Endothelial cell of umbilical vein (primary cell): ENCODE measurements at regions not wholly inside any gene's neighbourhood (a gene's known extent, or its start where the extent isn't known, plus 50 kb on each side); places are given as distances from the start of the nearest gene placed in this dataset.

Experiments used
- BruUV-seq: library from RNA; stranded (reverse); fragments of 400-500 nt; replicated peaks from 2 replicates; lab custom pipeline; 2021; lab: Mats Ljungman, UMichigan
- CTCF ChIA-PET: fragments of 300-600, 350-600 bp; sonication (Branson Sonifier 250); formaldehyde crosslinking; loops from one replicate; lab custom pipeline; 2021; ENCODE audit warnings: antibody characterized with exemption, inconsistent platforms; lab: Charles Lee
- POLR2A ChIA-PET: fragments of 300-600, 350-600 bp; sonication (Branson Sonifier 250); formaldehyde crosslinking; loops from one replicate; lab custom pipeline; 2021; ENCODE audit warnings: antibody characterized with exemption, inconsistent platforms; lab: Charles Lee
- DNase-seq: peaks from one replicate; pipeline ENCODE4 v3.0.0-alpha.2; 2011; ENCODE audit warnings: low read depth, low spot score
- FAIRE-seq: peaks from 2 replicates; lab custom pipeline; 2011; peaks lifted over from hg19 to GRCh38; lab: Jason Lieb, UNC
- H2AFZ ChIP-seq: 2 replicates; pipeline ENCODE4 v1.6.0; 2012; ENCODE audit warnings: low read depth, low read length, control low read depth, inconsistent platforms
- H3K27ac ChIP-seq: 2 replicates; pipeline ENCODE4 v1.5.1; 2011; ENCODE audit warnings: low read depth, mild to moderate bottlenecking, control low read depth, low read length, moderate library complexity; ENCODE audit not compliant: insufficient read depth
- H3K27me3 ChIP-seq, 2 experiments: 2 replicates each; pipeline versions ENCODE4 v1.6.0 to v1.6.1; 2011; ENCODE audit warnings: low read length in 2 of 2, mixed read lengths in 1 of 2; ENCODE audit not compliant: control insufficient read depth in 2 of 2, insufficient read depth in 2 of 2
- H3K36me3 ChIP-seq, 2 experiments: 2 replicates in 1 of 2; 3 replicates in 1 of 2; pipeline ENCODE4 v1.5.1; 2011; ENCODE audit warnings: low read length in 2 of 2, mild to moderate bottlenecking in 1 of 2, moderate library complexity in 1 of 2; ENCODE audit not compliant: control insufficient read depth in 2 of 2, insufficient read depth in 2 of 2; ENCODE audit errors: extremely low read depth in 1 of 2
- H3K4me1 ChIP-seq: 3 replicates; pipeline ENCODE4 v1.5.1; 2011; ENCODE audit warnings: mild to moderate bottlenecking, low read length; ENCODE audit not compliant: control insufficient read depth, insufficient read depth; ENCODE audit errors: extremely low read depth
- H3K4me2 ChIP-seq: 2 replicates; pipeline ENCODE4 v1.6.1; 2011; ENCODE audit warnings: low read length, control low read depth, mixed read lengths; ENCODE audit not compliant: insufficient read depth
- H3K4me3 ChIP-seq, 3 experiments: fragments of 200-600 bp in 1 of 3; sonication (generic), shearing (Covaris generic) in 1 of 3; replicated peaks in 1 of 3; 2 replicates each; pipeline ENCODE4 v1.5.1; 2011 to 2016; ENCODE audit warnings: control low read depth in 3 of 3, low read length in 3 of 3, mild to moderate bottlenecking in 2 of 3, inconsistent platforms in 1 of 3, low read depth in 1 of 3, moderate library complexity in 1 of 3; ENCODE audit not compliant: insufficient read depth in 1 of 3
- H3K79me2 ChIP-seq: 2 replicates; pipeline ENCODE4 v1.6.0; 2012; ENCODE audit warnings: low read length, inconsistent platforms; ENCODE audit not compliant: control insufficient read depth, insufficient read depth
- H3K9ac ChIP-seq: replicated peaks from 2 replicates; pipeline ENCODE3; 2011; ENCODE audit warnings: low read length, control low read depth; ENCODE audit not compliant: insufficient read depth; ENCODE audit errors: extremely low read depth
- H3K9me1 ChIP-seq: replicated peaks from 3 replicates; pipeline ENCODE4 v1.6.0; 2011; ENCODE audit warnings: mild to moderate bottlenecking, low read length; ENCODE audit not compliant: control insufficient read depth, insufficient read depth; ENCODE audit errors: extremely low read depth
- H3K9me3 ChIP-seq: replicated peaks from 2 replicates; pipeline ENCODE4 v1.5.1; 2012; ENCODE audit warnings: low read length, inconsistent platforms; ENCODE audit not compliant: control insufficient read depth, insufficient read depth
- H4K20me1 ChIP-seq: replicated peaks from 2 replicates; pipeline ENCODE3; 2011; ENCODE audit warnings: mild to moderate bottlenecking, low read length; ENCODE audit not compliant: control insufficient read depth, insufficient read depth; ENCODE audit errors: extremely low read depth
- CTCF ChIP-seq, 2 donors: IDR thresholded peaks; 1 replicate in 1 of 2; 2 replicates in 1 of 2; pipeline ENCODE4 v1.5.1; 2011; ENCODE audit warnings: low read length in 2 of 2, mild to moderate bottlenecking in 2 of 2, moderate library complexity in 2 of 2, control low read depth in 1 of 2, inconsistent platforms in 1 of 2, low read depth in 1 of 2; ENCODE audit not compliant: insufficient read depth in 1 of 2; ENCODE audit errors: extremely low read depth in 1 of 2
- EZH2 ChIP-seq: IDR thresholded peaks from 2 replicates; pipeline ENCODE4 v1.6.1; 2012; ENCODE audit warnings: borderline replicate concordance, low read depth, mild to moderate bottlenecking, moderate library complexity, low read length, inconsistent platforms; ENCODE audit not compliant: severe bottlenecking
- FOS ChIP-seq: IDR thresholded peaks from 2 replicates; pipeline ENCODE4 v1.6.1; 2011; ENCODE audit warnings: mild to moderate bottlenecking, low read length, moderate library complexity, borderline replicate concordance; ENCODE audit not compliant: insufficient read depth
- GATA2 ChIP-seq: IDR thresholded peaks from 2 replicates; pipeline ENCODE4 v1.7.0; 2011; ENCODE audit warnings: low read depth, mild to moderate bottlenecking, moderate library complexity, mixed read lengths, low read length; ENCODE audit not compliant: insufficient read length, insufficient read depth
- JUN ChIP-seq: IDR thresholded peaks from 2 replicates; pipeline ENCODE4 v1.6.1; 2011; ENCODE audit warnings: borderline replicate concordance, low read depth; ENCODE audit not compliant: insufficient read length, insufficient read depth
- MYC ChIP-seq: IDR thresholded peaks from one replicate; pipeline ENCODE4 v1.6.1; 2011; ENCODE audit warnings: mild to moderate bottlenecking, low read depth, low read length
- POLR2A ChIP-seq: IDR thresholded peaks from 2 replicates; pipeline ENCODE4 v1.6.1; 2012; ENCODE audit warnings: low read depth, mild to moderate bottlenecking, control low read depth, low read length
- POLR2AphosphoS5 ChIP-seq: IDR thresholded peaks from 2 replicates; pipeline ENCODE4 v1.6.1; 2012; ENCODE audit warnings: low read depth, mild to moderate bottlenecking, control low read depth, low read length, moderate library complexity; ENCODE audit not compliant: insufficient read depth
- dilution Hi-C: fragments of 300-500 bp; cut with MboI; formaldehyde crosslinking; loops from one replicate; pipeline ENCODE4 v1.15.0; 2019; ENCODE audit warnings: low sequenced_read_pairs; ENCODE audit not compliant: extremely low pct_ligation_motif_present
- intact Hi-C: fragments of 100-400 bp; cut with micrococcal nuclease; formaldehyde crosslinking; loops from one replicate; pipeline ENCODE4 v1.10.0; 2022
- TF ChIP-seq, protein P1 (sequence below): IDR thresholded peaks from 2 replicates; pipeline ENCODE4 v1.6.1; 2011; ENCODE audit not compliant: insufficient read depth, insufficient read length

- Histone ChIP-seq H3K9ac (no peak overlapping the region), H3K27ac (no peak overlapping the region), H3K9me3 (no peaks in the 10 kb centered on the region), H3K9me1 (no peaks in the 10 kb centered on the region), H3K79me2 (no peaks in the 10 kb centered on the region), H3K4me2 (no peak overlapping the region), H2AFZ (no peak overlapping the region), H3K4me1 (no peaks in the 10 kb centered on the region), H3K4me3 (no peak overlapping the region), H4K20me1 (no peaks in the 10 kb centered on the region), H3K36me3 (no peaks in the 10 kb centered on the region), H3K27me3 (no peaks in the 10 kb centered on the region)
- BruUV-seq = no TSS peak
- DNase-seq (no peak), FAIRE-seq (no peak)
- TF ChIP-seq EZH2 (no peak), FOS (no peak), POLR2AphosphoS5 (no peak), POLR2A (no peak), CTCF (IDR thresholded peaks at IDR 0.05; ENCODE audit: extremely low read depth in 1 of 2, insufficient read depth in 1 of 2, low read depth in 1 of 2, low read length in 2 of 2) (no peak), JUN (no peak), GATA2 (no peak), MYC (no peak)
- TF ChIP-seq, protein P1, sequence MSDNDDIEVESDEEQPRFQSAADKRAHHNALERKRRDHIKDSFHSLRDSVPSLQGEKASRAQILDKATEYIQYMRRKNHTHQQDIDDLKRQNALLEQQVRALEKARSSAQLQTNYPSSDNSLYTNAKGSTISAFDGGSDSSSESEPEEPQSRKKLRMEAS = no peak
- intact Hi-C loops (no loop called here), dilution Hi-C loops (no loop called here)
- ChIA-PET CTCF (no interaction called here), POLR2A (no interaction called here)
These were observed 80.5 kb upstream of the SLC25A48 start for GRCh38 chr5:135753990-135754389.
